Endothelial cell of umbilical vein (primary cell): ENCODE measurements at regions not wholly inside any gene's neighbourhood (a gene's known extent, or its start where the extent isn't known, plus 50 kb on each side); places are given as distances from the start of the nearest gene placed in this dataset.

Experiments used
- BruUV-seq: library from RNA; stranded (reverse); fragments of 400-500 nt; replicated peaks from 2 replicates; lab custom pipeline; 2021; lab: Mats Ljungman, UMichigan
- CTCF ChIA-PET: fragments of 300-600, 350-600 bp; sonication (Branson Sonifier 250); formaldehyde crosslinking; loops from one replicate; lab custom pipeline; 2021; ENCODE audit warnings: antibody characterized with exemption, inconsistent platforms; lab: Charles Lee
- POLR2A ChIA-PET: fragments of 300-600, 350-600 bp; sonication (Branson Sonifier 250); formaldehyde crosslinking; loops from one replicate; lab custom pipeline; 2021; ENCODE audit warnings: antibody characterized with exemption, inconsistent platforms; lab: Charles Lee
- DNase-seq: peaks from one replicate; pipeline ENCODE4 v3.0.0-alpha.2; 2011; ENCODE audit warnings: low read depth, low spot score
- FAIRE-seq: peaks from 2 replicates; lab custom pipeline; 2011; peaks lifted over from hg19 to GRCh38; lab: Jason Lieb, UNC
- H2AFZ ChIP-seq: 2 replicates; pipeline ENCODE4 v1.6.0; 2012; ENCODE audit warnings: low read depth, low read length, control low read depth, inconsistent platforms
- H3K27ac ChIP-seq: 2 replicates; pipeline ENCODE4 v1.5.1; 2011; ENCODE audit warnings: low read depth, mild to moderate bottlenecking, control low read depth, low read length, moderate library complexity; ENCODE audit not compliant: insufficient read depth
- H3K27me3 ChIP-seq, 2 experiments: 2 replicates each; pipeline versions ENCODE4 v1.6.0 to v1.6.1; 2011; ENCODE audit warnings: low read length in 2 of 2, mixed read lengths in 1 of 2; ENCODE audit not compliant: control insufficient read depth in 2 of 2, insufficient read depth in 2 of 2
- H3K36me3 ChIP-seq, 2 experiments: 2 replicates in 1 of 2; 3 replicates in 1 of 2; pipeline ENCODE4 v1.5.1; 2011; ENCODE audit warnings: low read length in 2 of 2, mild to moderate bottlenecking in 1 of 2, moderate library complexity in 1 of 2; ENCODE audit not compliant: control insufficient read depth in 2 of 2, insufficient read depth in 2 of 2; ENCODE audit errors: extremely low read depth in 1 of 2
- H3K4me1 ChIP-seq: 3 replicates; pipeline ENCODE4 v1.5.1; 2011; ENCODE audit warnings: mild to moderate bottlenecking, low read length; ENCODE audit not compliant: control insufficient read depth, insufficient read depth; ENCODE audit errors: extremely low read depth
- H3K4me2 ChIP-seq: 2 replicates; pipeline ENCODE4 v1.6.1; 2011; ENCODE audit warnings: low read length, control low read depth, mixed read lengths; ENCODE audit not compliant: insufficient read depth
- H3K4me3 ChIP-seq, 3 experiments: fragments of 200-600 bp in 1 of 3; sonication (generic), shearing (Covaris generic) in 1 of 3; replicated peaks in 1 of 3; 2 replicates each; pipeline ENCODE4 v1.5.1; 2011 to 2016; ENCODE audit warnings: control low read depth in 3 of 3, low read length in 3 of 3, mild to moderate bottlenecking in 2 of 3, inconsistent platforms in 1 of 3, low read depth in 1 of 3, moderate library complexity in 1 of 3; ENCODE audit not compliant: insufficient read depth in 1 of 3
- H3K79me2 ChIP-seq: 2 replicates; pipeline ENCODE4 v1.6.0; 2012; ENCODE audit warnings: low read length, inconsistent platforms; ENCODE audit not compliant: control insufficient read depth, insufficient read depth
- H3K9ac ChIP-seq: replicated peaks from 2 replicates; pipeline ENCODE3; 2011; ENCODE audit warnings: low read length, control low read depth; ENCODE audit not compliant: insufficient read depth; ENCODE audit errors: extremely low read depth
- H3K9me1 ChIP-seq: replicated peaks from 3 replicates; pipeline ENCODE4 v1.6.0; 2011; ENCODE audit warnings: mild to moderate bottlenecking, low read length; ENCODE audit not compliant: control insufficient read depth, insufficient read depth; ENCODE audit errors: extremely low read depth
- H3K9me3 ChIP-seq: replicated peaks from 2 replicates; pipeline ENCODE4 v1.5.1; 2012; ENCODE audit warnings: low read length, inconsistent platforms; ENCODE audit not compliant: control insufficient read depth, insufficient read depth
- H4K20me1 ChIP-seq: replicated peaks from 2 replicates; pipeline ENCODE3; 2011; ENCODE audit warnings: mild to moderate bottlenecking, low read length; ENCODE audit not compliant: control insufficient read depth, insufficient read depth; ENCODE audit errors: extremely low read depth
- CTCF ChIP-seq, 2 donors: IDR thresholded peaks; 1 replicate in 1 of 2; 2 replicates in 1 of 2; pipeline ENCODE4 v1.5.1; 2011; ENCODE audit warnings: low read length in 2 of 2, mild to moderate bottlenecking in 2 of 2, moderate library complexity in 2 of 2, control low read depth in 1 of 2, inconsistent platforms in 1 of 2, low read depth in 1 of 2; ENCODE audit not compliant: insufficient read depth in 1 of 2; ENCODE audit errors: extremely low read depth in 1 of 2
- EZH2 ChIP-seq: IDR thresholded peaks from 2 replicates; pipeline ENCODE4 v1.6.1; 2012; ENCODE audit warnings: borderline replicate concordance, low read depth, mild to moderate bottlenecking, moderate library complexity, low read length, inconsistent platforms; ENCODE audit not compliant: severe bottlenecking
- FOS ChIP-seq: IDR thresholded peaks from 2 replicates; pipeline ENCODE4 v1.6.1; 2011; ENCODE audit warnings: mild to moderate bottlenecking, low read length, moderate library complexity, borderline replicate concordance; ENCODE audit not compliant: insufficient read depth
- GATA2 ChIP-seq: IDR thresholded peaks from 2 replicates; pipeline ENCODE4 v1.7.0; 2011; ENCODE audit warnings: low read depth, mild to moderate bottlenecking, moderate library complexity, mixed read lengths, low read length; ENCODE audit not compliant: insufficient read length, insufficient read depth
- JUN ChIP-seq: IDR thresholded peaks from 2 replicates; pipeline ENCODE4 v1.6.1; 2011; ENCODE audit warnings: borderline replicate concordance, low read depth; ENCODE audit not compliant: insufficient read length, insufficient read depth
- MAX ChIP-seq: IDR thresholded peaks from 2 replicates; pipeline ENCODE4 v1.6.1; 2011; ENCODE audit not compliant: insufficient read depth, insufficient read length
- MYC ChIP-seq: IDR thresholded peaks from one replicate; pipeline ENCODE4 v1.6.1; 2011; ENCODE audit warnings: mild to moderate bottlenecking, low read depth, low read length
- POLR2A ChIP-seq: IDR thresholded peaks from 2 replicates; pipeline ENCODE4 v1.6.1; 2012; ENCODE audit warnings: low read depth, mild to moderate bottlenecking, control low read depth, low read length
- POLR2AphosphoS5 ChIP-seq: IDR thresholded peaks from 2 replicates; pipeline ENCODE4 v1.6.1; 2012; ENCODE audit warnings: low read depth, mild to moderate bottlenecking, control low read depth, low read length, moderate library complexity; ENCODE audit not compliant: insufficient read depth
- dilution Hi-C: fragments of 300-500 bp; cut with MboI; formaldehyde crosslinking; loops from one replicate; pipeline ENCODE4 v1.15.0; 2019; ENCODE audit warnings: low sequenced_read_pairs; ENCODE audit not compliant: extremely low pct_ligation_motif_present
- intact Hi-C: fragments of 100-400 bp; cut with micrococcal nuclease; formaldehyde crosslinking; loops from one replicate; pipeline ENCODE4 v1.10.0; 2022

GRCh38 chrX:1025413-1025812 is 187.0 kb downstream of the CRLF2 start:
- no peaks in the 10 kb centered on the region for H4K20me1 ChIP-seq
- no peak overlapping the region for H3K9ac ChIP-seq
- no peak overlapping the region for H3K4me3 ChIP-seq
- FAIRE-seq: no peak
- no peak overlapping the region for H3K4me2 ChIP-seq
- CTCF ChIA-PET: no interaction called here
- no TSS peak for BruUV-seq
- dilution Hi-C loops (no loop called here), intact Hi-C loops (no loop called here)
- no peak for DNase-seq
- H3K27ac ChIP-seq: no peak overlapping the region
- H3K36me3 ChIP-seq: no peaks in the 10 kb centered on the region
- no peak overlapping the region for H2AFZ ChIP-seq
- POLR2A ChIA-PET: no interaction called here
- H3K27me3 ChIP-seq: no peaks in the 10 kb centered on the region
- peaks cover 3% of the 10 kb centered on the region for H3K9me3 ChIP-seq
- H3K4me1 ChIP-seq: no peaks in the 10 kb centered on the region
- no peaks in the 10 kb centered on the region for H3K9me1 ChIP-seq
- H3K79me2 ChIP-seq: no peaks in the 10 kb centered on the region
- TF ChIP-seq JUN: no peak
- TF ChIP-seq CTCF (IDR thresholded peaks at IDR 0.05; ENCODE audit: extremely low read depth in 1 of 2, insufficient read depth in 1 of 2, low read depth in 1 of 2, low read length in 2 of 2): no peak
- TF ChIP-seq MYC: no peak
- TF ChIP-seq FOS: no peak
- no peak for TF ChIP-seq POLR2A
- no peak for TF ChIP-seq MAX
- TF ChIP-seq GATA2: no peak
- TF ChIP-seq EZH2: no peak
- TF ChIP-seq POLR2AphosphoS5: no peak
